ENCODE measurements at regions not wholly inside any gene's neighbourhood (a gene's known extent, or its start where the extent isn't known, plus 50 kb on each side); places are given as distances from the start of the nearest gene placed in this dataset.

GRCh38 chr20:39359981-39360620 is 398.0 kb downstream of the DHX35 start:
- TF ChIP-seq, protein P1, sequence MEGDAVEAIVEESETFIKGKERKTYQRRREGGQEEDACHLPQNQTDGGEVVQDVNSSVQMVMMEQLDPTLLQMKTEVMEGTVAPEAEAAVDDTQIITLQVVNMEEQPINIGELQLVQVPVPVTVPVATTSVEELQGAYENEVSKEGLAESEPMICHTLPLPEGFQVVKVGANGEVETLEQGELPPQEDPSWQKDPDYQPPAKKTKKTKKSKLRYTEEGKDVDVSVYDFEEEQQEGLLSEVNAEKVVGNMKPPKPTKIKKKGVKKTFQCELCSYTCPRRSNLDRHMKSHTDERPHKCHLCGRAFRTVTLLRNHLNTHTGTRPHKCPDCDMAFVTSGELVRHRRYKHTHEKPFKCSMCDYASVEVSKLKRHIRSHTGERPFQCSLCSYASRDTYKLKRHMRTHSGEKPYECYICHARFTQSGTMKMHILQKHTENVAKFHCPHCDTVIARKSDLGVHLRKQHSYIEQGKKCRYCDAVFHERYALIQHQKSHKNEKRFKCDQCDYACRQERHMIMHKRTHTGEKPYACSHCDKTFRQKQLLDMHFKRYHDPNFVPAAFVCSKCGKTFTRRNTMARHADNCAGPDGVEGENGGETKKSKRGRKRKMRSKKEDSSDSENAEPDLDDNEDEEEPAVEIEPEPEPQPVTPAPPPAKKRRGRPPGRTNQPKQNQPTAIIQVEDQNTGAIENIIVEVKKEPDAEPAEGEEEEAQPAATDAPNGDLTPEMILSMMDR (IDR thresholded peaks at IDR 0.05) = no peak
- DNase-seq (ENCODE audit: low spot score) (no peak), ATAC-seq (ENCODE audit: low FRiP score) (no peak)

DNA sequence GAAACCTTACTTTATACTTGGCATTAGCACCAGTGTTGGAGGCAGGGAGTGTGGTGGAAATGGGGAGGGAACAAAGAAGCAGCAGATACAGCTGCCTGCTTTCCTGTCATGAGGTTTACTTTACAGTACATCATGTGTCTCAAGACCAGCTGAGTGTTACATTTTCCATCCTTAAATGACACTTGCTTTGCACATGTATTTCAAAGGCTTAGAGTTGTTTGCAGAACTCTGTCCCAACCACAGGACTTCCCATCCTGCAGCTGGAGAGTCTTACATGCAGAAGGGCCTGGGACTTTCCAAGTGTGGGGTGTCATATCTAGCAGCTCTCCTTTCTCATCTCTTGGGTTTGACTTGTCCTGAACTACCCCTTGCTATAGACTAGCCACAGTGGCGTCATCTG is 395.9 kb downstream of the DHX35 start:
- TF ChIP-seq, protein P1 (IDR thresholded peaks at IDR 0.05) = no peak
- ATAC-seq (ENCODE audit: low FRiP score) = no peak
- DNase-seq (ENCODE audit: low spot score) = no peak

DNA sequence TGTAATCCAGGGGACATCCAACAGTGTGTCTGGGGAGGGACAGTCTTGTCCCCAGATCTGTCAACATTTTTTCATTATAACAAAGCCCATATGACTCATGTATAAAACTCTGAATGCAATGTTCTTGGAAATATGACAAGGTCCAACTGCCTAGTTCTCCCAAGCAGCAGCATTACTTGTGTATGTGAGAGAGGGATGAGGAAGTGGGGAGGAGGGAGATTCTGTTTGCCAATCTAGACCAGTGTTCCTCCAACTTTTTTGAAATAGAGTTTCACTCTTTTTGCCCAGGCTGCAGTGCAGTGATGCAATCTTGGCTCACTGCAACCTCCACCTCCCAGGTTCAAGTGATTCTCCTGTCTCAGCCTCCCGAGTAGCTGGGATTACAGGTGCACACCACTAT is 394.8 kb downstream of the DHX35 start:
- TF ChIP-seq, protein P1 (IDR thresholded peaks at IDR 0.05) = no peak
- DNase-seq (ENCODE audit: low spot score) (no peak), ATAC-seq (ENCODE audit: low FRiP score) (no peak)

DNA sequence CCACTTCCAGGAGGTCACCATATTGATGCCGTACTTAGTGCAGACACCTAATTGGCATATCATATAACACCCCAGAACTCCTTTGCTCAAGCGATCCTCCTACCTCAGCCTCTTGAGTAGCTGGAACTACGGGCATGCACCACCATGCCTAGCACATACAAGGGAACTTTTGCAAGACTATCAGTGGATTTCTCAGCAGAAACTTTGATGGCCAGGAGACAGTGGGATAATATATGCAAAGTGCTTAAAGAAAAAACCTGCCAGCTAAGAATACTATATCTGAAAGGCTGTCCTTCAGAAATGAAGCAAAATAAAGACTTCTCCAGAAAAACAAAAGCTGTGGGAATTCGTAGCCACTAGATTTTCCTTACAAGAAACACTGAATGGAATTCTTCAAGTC is 387.1 kb downstream of the DHX35 start:
- ATAC-seq (ENCODE audit: low FRiP score) (no peak), DNase-seq (ENCODE audit: low spot score) (no peak)
- TF ChIP-seq, protein P1 (IDR thresholded peaks at IDR 0.05) = no peak

GRCh38 chr20:39347626-39348025 is 385.5 kb downstream of the DHX35 start:
- DNase-seq (ENCODE audit: low spot score) = no peak
- TF ChIP-seq, protein P1 (IDR thresholded peaks at IDR 0.05) = no peak
- no peak for ATAC-seq (ENCODE audit: low FRiP score)

DNA sequence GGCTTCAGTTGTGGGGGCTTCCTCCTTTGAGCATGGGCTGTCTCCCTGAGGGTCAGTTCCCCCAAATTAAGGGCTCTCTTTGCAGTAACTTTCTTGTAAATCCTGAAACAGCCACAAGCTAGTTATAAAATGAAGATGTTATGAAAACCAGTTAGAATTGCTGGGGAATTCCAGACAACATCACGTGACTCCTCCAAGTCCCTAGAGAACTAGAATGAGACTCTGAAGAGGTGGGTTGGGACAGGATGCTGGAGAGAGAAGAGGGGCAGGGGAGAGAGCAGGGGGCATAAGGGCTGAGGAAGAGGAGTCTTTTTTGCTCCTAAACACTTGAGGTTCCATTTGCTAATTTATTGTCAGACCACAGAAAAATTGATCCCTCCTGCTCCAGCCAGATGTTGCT is 380.3 kb downstream of the DHX35 start:
- no peak for ATAC-seq (ENCODE audit: low FRiP score)

More for the DNA sequence above, 380.3 kb downstream of the DHX35 start:
- TF ChIP-seq, protein P1 (IDR thresholded peaks at IDR 0.05) = no peak
- no peak for DNase-seq (ENCODE audit: low spot score)

Data from omental fat pad (tissue), 3 donors.